B cell (primary cell): ENCODE measurements at regions not wholly inside any gene's neighbourhood (a gene's known extent, or its start where the extent isn't known, plus 50 kb on each side); places are given as distances from the start of the nearest gene placed in this dataset.

ENCODE experiments used
- ATAC-seq: fragments of 200-7000 bp; cut with Tn5 transposase; one replicate; pipeline ENCODE4 v1.10.0; 2021; ENCODE audit warnings: low read depth, mild to moderate bottlenecking, moderate number of reproducible peaks, moderate library complexity
- CTCF ChIA-PET: fragments of 350-600 bp; sonication (Branson Sonifier 250); formaldehyde crosslinking; loops from one replicate; lab custom pipeline; 2021; ENCODE audit warnings: antibody characterized with exemption, inconsistent platforms; lab: Charles Lee
- POLR2A ChIA-PET: fragments of 350-600 bp; sonication (Branson Sonifier 250); formaldehyde crosslinking; loops from one replicate; lab custom pipeline; 2021; ENCODE audit warnings: antibody characterized with exemption; lab: Charles Lee
- DNase-seq: peaks from one replicate; pipeline ENCODE4 v3.0.0; 2013
- H2AFZ ChIP-seq: 2 replicates; pipeline ENCODE4 v1.6.1; 2012; ENCODE audit warnings: mild to moderate bottlenecking, low read depth, low read length; ENCODE audit not compliant: insufficient read depth, poor library complexity, severe bottlenecking
- H3K27ac ChIP-seq, 2 donors: 1 replicate in 1 of 2; 2 replicates in 1 of 2; pipeline ENCODE4 v1.5.1; 2012 to 2013; ENCODE audit warnings: low read length in 2 of 2, mild to moderate bottlenecking in 2 of 2, moderate library complexity in 1 of 2
- H3K27me3 ChIP-seq, 4 experiments: fragments of 200-600 bp in 1 of 4; sonication (generic) in 1 of 4; replicated peaks in 1 of 4; 1 replicate in 2 of 4; 2 replicates in 2 of 4; pipeline versions ENCODE4 v1.6.1 to v1.7.0; 2013 to 2016; ENCODE audit warnings: low read length in 3 of 4, mild to moderate bottlenecking in 2 of 4, mixed read lengths in 1 of 4, moderate library complexity in 1 of 4; ENCODE audit not compliant: insufficient read depth in 4 of 4, control insufficient read depth in 3 of 4; ENCODE audit errors: control extremely low read depth in 1 of 4
- H3K36me3 ChIP-seq, 2 experiments: replicated peaks in 1 of 2; 1 replicate in 1 of 2; 2 replicates in 1 of 2; pipeline versions ENCODE4 v1.6.1 to v1.7.1; 2013; ENCODE audit warnings: low read length in 1 of 2; ENCODE audit not compliant: insufficient read depth in 2 of 2, control insufficient read depth in 1 of 2; ENCODE audit errors: control extremely low read depth in 1 of 2, extremely low read depth in 1 of 2
- H3K4me1 ChIP-seq, 2 donors: fragments of 200-600 bp in 1 of 2; sonication (generic) in 1 of 2; 1 replicate in 1 of 2; 2 replicates in 1 of 2; pipeline versions ENCODE4 v1.5.1 to v1.6.1; 2013 to 2017; ENCODE audit warnings: low read length in 2 of 2; ENCODE audit not compliant: control insufficient read depth in 2 of 2, insufficient read depth in 2 of 2
- H3K4me2 ChIP-seq: replicated peaks from 2 replicates; pipeline ENCODE3; 2012; ENCODE audit warnings: mild to moderate bottlenecking, low read depth, low read length; ENCODE audit not compliant: poor library complexity, severe bottlenecking
- H3K4me3 ChIP-seq, 5 experiments: fragments of 200-600 bp in 1 of 5; sonication (generic) in 1 of 5; 1 replicate in 3 of 5; 2 replicates in 2 of 5; pipeline versions ENCODE4 v1.5.1 to v1.7.0; 2011 to 2016; ENCODE audit warnings: low read length in 4 of 5, mild to moderate bottlenecking in 4 of 5, low read depth in 2 of 5, control low read depth in 1 of 5, moderate library complexity in 1 of 5; ENCODE audit not compliant: insufficient read depth in 1 of 5; ENCODE audit errors: control extremely low read depth in 1 of 5, extremely low read depth in 1 of 5
- H3K79me2 ChIP-seq: fragments of 200-600 bp; sonication (generic); one replicate; pipeline ENCODE4 v1.6.0; 2016; ENCODE audit warnings: low read length; ENCODE audit not compliant: control insufficient read depth, insufficient read depth
- H3K9ac ChIP-seq: fragments of 200-600 bp; sonication (generic); 2 replicates; pipeline ENCODE4 v1.6.1; 2017; ENCODE audit warnings: mild to moderate bottlenecking, low read length, moderate library complexity
- H3K9me3 ChIP-seq, 3 donors: one replicate each; pipeline versions ENCODE4 v1.6.1 to v1.7.1; 2013; ENCODE audit warnings: low read length in 2 of 3; ENCODE audit not compliant: control insufficient read depth in 2 of 3, insufficient read depth in 1 of 3; ENCODE audit errors: control extremely low read depth in 1 of 3
- H4K20me1 ChIP-seq: 2 replicates; pipeline ENCODE4 v1.6.0; 2012; ENCODE audit warnings: mild to moderate bottlenecking, low read length; ENCODE audit not compliant: insufficient read depth, control insufficient read depth, poor library complexity, severe bottlenecking
- H3K27ac Mint-ChIP-seq: one replicate; pipeline ENCODE4 v1.8.0; 2021; ENCODE audit warnings: mixed read lengths
- H3K27me3 Mint-ChIP-seq: one replicate; pipeline ENCODE4 v1.8.0; 2021; ENCODE audit warnings: mixed read lengths
- H3K4me1 Mint-ChIP-seq: one replicate; pipeline ENCODE4 v1.8.0; 2021; ENCODE audit warnings: mixed read lengths
- H3K4me3 Mint-ChIP-seq: one replicate; pipeline ENCODE4 v1.8.0; 2021; ENCODE audit warnings: mixed read lengths
- H3K9me3 Mint-ChIP-seq: one replicate; pipeline ENCODE4 v1.8.0; 2022; ENCODE audit warnings: mixed read lengths; ENCODE audit not compliant: insufficient read depth
- EZH2 ChIP-seq: IDR thresholded peaks from 2 replicates; pipeline ENCODE4 v1.6.1; 2012; ENCODE audit warnings: borderline replicate concordance, low read depth, mild to moderate bottlenecking, moderate library complexity, low read length; ENCODE audit not compliant: insufficient read depth, poor library complexity, severe bottlenecking
- WGBS: methylation state at CpG from one replicate; pipeline ENCODE4 v1.1.5; 2013; ENCODE audit warnings: missing lambda C conversion rate; ENCODE audit not compliant: insufficient coverage; 5-methylcytosine and 5-hydroxymethylcytosine counted together
- intact Hi-C: fragments of 100-400 bp; cut with micrococcal nuclease; formaldehyde crosslinking; loops from one replicate; pipeline ENCODE4 v1.10.0; 2022
- TF ChIP-seq, protein P1 (sequence below): fragments of 200-600 bp; IDR thresholded peaks from one replicate; pipeline ENCODE4 v1.8.0; 2022; ENCODE audit warnings: antibody characterized with exemption, mild to moderate bottlenecking

DNA sequence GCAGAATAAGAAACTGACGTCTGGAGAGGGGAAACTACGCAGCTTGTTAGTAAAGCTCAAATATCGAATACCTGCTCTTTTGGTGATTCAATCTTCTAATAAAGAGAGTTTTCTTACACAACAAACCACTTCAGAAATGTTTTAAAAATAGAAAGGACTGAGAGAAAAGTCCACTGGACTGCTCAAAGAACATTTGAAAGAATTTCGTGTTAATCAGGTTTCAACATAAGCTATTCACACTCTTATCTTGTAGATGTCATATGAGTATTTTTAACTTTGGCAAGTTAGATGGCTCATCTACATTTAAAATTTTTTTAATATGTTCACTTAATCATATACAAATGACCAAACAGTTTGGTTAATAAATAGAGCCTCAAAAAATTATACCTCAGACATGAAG is 95.6 kb upstream of the FAM216B start:
- Mint-ChIP-seq H3K4me3 (no peak overlapping the region), H3K27ac (no peak overlapping the region), H3K4me1 (no peaks in the 10 kb centered on the region), H3K27me3 (peaks cover 14% of the 10 kb centered on the region), H3K9me3 (peaks cover 2% of the 10 kb centered on the region)
- Histone ChIP-seq H3K9me3 (peaks cover 0 to 4% (median 0%) of the 10 kb centered on the region in 3 donors), H3K27ac (no peak overlapping the region), H4K20me1 (no peaks in the 10 kb centered on the region), H2AFZ (no peak overlapping the region), H3K4me1 (no peaks in the 10 kb centered on the region), H3K36me3 (no peaks in the 10 kb centered on the region), H3K9ac (no peak overlapping the region), H3K4me2 (no peak overlapping the region), H3K4me3 (no peak overlapping the region), H3K79me2 (no peaks in the 10 kb centered on the region), H3K27me3 (no peaks in the 10 kb centered on the region)
- TF ChIP-seq, protein P1, sequence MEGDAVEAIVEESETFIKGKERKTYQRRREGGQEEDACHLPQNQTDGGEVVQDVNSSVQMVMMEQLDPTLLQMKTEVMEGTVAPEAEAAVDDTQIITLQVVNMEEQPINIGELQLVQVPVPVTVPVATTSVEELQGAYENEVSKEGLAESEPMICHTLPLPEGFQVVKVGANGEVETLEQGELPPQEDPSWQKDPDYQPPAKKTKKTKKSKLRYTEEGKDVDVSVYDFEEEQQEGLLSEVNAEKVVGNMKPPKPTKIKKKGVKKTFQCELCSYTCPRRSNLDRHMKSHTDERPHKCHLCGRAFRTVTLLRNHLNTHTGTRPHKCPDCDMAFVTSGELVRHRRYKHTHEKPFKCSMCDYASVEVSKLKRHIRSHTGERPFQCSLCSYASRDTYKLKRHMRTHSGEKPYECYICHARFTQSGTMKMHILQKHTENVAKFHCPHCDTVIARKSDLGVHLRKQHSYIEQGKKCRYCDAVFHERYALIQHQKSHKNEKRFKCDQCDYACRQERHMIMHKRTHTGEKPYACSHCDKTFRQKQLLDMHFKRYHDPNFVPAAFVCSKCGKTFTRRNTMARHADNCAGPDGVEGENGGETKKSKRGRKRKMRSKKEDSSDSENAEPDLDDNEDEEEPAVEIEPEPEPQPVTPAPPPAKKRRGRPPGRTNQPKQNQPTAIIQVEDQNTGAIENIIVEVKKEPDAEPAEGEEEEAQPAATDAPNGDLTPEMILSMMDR, result no peak
- TF ChIP-seq EZH2, result no peak
- no CpG with 5 or more reads among the region's 4 CpGs for WGBS
- CTCF ChIA-PET, result no interaction called here
- ATAC-seq (no peak), DNase-seq (no peak)
- POLR2A ChIA-PET, result no interaction called here
- intact Hi-C loops, result no loop called here

DNA sequence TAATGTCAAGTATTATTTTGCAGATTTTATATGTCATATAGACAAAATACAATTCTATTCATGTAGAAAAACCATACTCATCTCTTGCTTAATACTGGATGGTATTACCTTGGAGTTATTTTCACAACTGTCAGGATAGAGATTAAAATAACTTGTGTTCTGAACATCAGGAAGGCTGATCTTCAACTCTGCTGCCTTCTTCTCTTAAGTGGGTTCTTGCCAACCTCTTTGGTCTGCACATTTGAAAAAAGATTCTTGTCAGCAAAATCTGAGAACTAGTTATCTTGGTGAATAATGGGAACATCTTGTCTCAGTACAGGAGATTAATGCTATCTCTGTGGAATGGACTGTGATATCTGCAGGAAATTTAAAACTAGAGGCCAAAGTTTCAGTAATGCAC is 95.2 kb upstream of the FAM216B start:
- H3K27me3 Mint-ChIP-seq, result peaks cover 11% of the 10 kb centered on the region
- no peaks in the 10 kb centered on the region for H3K36me3 ChIP-seq
- intact Hi-C loops, result no loop called here
- no peak overlapping the region for H2AFZ ChIP-seq
- TF ChIP-seq EZH2, result no peak
- TF ChIP-seq, protein P1, result no peak
- H3K4me2 ChIP-seq, result no peak overlapping the region
- H3K27me3 ChIP-seq, result no peaks in the 10 kb centered on the region
- no peaks in the 10 kb centered on the region for H3K4me1 ChIP-seq
- peaks cover 2% of the 10 kb centered on the region for H3K9me3 Mint-ChIP-seq
- no peak for ATAC-seq
- peaks cover 0 to 4% (median 0%) of the 10 kb centered on the region in 3 donors for H3K9me3 ChIP-seq
- ChIA-PET CTCF (no interaction called here), POLR2A (no interaction called here)
- no peak overlapping the region for H3K27ac ChIP-seq
- H3K4me1 Mint-ChIP-seq, result no peaks in the 10 kb centered on the region
- no peak overlapping the region for H3K4me3 Mint-ChIP-seq
- no peak overlapping the region for H3K4me3 ChIP-seq
- H3K9ac ChIP-seq, result no peak overlapping the region
- H3K27ac Mint-ChIP-seq, result no peak overlapping the region
- H4K20me1 ChIP-seq, result no peaks in the 10 kb centered on the region
- no peak for DNase-seq
- H3K79me2 ChIP-seq, result no peaks in the 10 kb centered on the region
